Sigmoid colon (tissue), 4 donors: ENCODE measurements at regions not wholly inside any gene's neighbourhood (a gene's known extent, or its start where the extent isn't known, plus 50 kb on each side); places are given as distances from the start of the nearest gene placed in this dataset.

Source experiments
- CTCF ChIP-seq, 4 experiments: fragments of 450-650 bp in 3 of 4; fragments of 200-600 bp in 1 of 4; IDR thresholded peaks; one replicate each; pipeline ENCODE4 v1.5.1; 2016 to 2019; ENCODE audit warnings: antibody characterized with exemption in 4 of 4, mild to moderate bottlenecking in 3 of 4, moderate library complexity in 2 of 4
- EP300 ChIP-seq, 4 donors: sonication (generic); formaldehyde crosslinking; IDR thresholded peaks; one replicate each; pipeline ENCODE4 v1.6.1; 2017; ENCODE audit warnings: antibody characterized with exemption in 4 of 4
- POLR2A ChIP-seq, 2 donors: fragments of 450-650 bp; IDR thresholded peaks; one replicate each; pipeline ENCODE4 v1.6.1; 2016; ENCODE audit warnings: antibody characterized with exemption in 2 of 2, mild to moderate bottlenecking in 2 of 2, moderate library complexity in 2 of 2
- POLR2AphosphoS5 ChIP-seq, 4 donors: sonication (generic); formaldehyde crosslinking; IDR thresholded peaks; one replicate each; pipeline ENCODE4 v1.6.1; 2017; ENCODE audit warnings: antibody characterized with exemption in 4 of 4

DNA sequence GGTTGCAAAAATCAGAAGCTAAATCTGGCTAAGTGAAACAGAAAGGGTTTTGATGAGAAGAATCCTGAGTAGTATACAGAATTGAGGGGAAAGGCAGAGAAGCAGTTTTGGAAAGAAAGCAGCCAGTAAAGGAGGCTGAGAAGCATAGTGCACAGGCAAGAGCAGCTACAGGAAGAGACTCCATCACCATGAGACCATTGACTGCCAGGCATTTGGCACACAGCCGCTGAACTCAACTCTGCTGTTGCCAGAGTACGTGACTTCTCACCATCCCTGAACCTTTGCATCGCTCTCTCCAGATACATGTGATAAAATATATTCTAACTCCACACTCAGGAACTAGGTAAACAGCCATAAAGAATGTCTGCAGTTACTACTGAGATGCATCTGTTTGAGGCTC lies 128.3 kb upstream of the C1orf21 start:
- no peak for TF ChIP-seq POLR2A (IDR thresholded peaks at IDR 0.05)
- TF ChIP-seq CTCF (IDR thresholded peaks at IDR 0.05) = no peak
- no peak for TF ChIP-seq POLR2AphosphoS5 (IDR thresholded peaks at IDR 0.05)
- TF ChIP-seq EP300 (IDR thresholded peaks at IDR 0.05) = no peak
